SK-N-SH (cell line): ENCODE measurements at regions not wholly inside any gene's neighbourhood (a gene's known extent, or its start where the extent isn't known, plus 50 kb on each side); places are given as distances from the start of the nearest gene placed in this dataset.

Experiments used
- CTCF ChIA-PET: fragments of 300-600, 350-600 bp; formaldehyde crosslinking; extraction: SDS; loops from one replicate; lab custom pipeline; 2021; lab: Yijun Ruan, JAX
- POLR2A ChIA-PET: fragments of 350-600 bp; sonication (Branson Sonifier 250); formaldehyde crosslinking; extraction: SDS; loops from one replicate; lab custom pipeline; 2020; ENCODE audit warnings: antibody characterized with exemption, inconsistent platforms; lab: Yijun Ruan, JAX
- DNase-seq: peaks from one replicate; pipeline ENCODE4 v3.0.0; 2012
- H2AFZ ChIP-seq: fragments of 200-600 bp; sonication (generic); 2 replicates; pipeline ENCODE4 v1.8.1; 2016; ENCODE audit warnings: antibody characterized with exemption, mild to moderate bottlenecking, low read depth
- H3F3A ChIP-seq: fragments of 200-600 bp; sonication (generic); replicated peaks from 2 replicates; pipeline ENCODE3; 2016; ENCODE audit warnings: antibody characterized with exemption, mild to moderate bottlenecking; ENCODE audit not compliant: insufficient read depth
- H3K27ac ChIP-seq, 2 experiments: fragments of 200-500 bp in 1 of 2; fragments of 200-600 bp in 1 of 2; sonication (Bioruptor generic) in 1 of 2; sonication (generic), shearing (Covaris generic) in 1 of 2; 2 replicates each; pipeline versions ENCODE4 v1.5.1 to v1.6.1; 2014 to 2016; ENCODE audit warnings: low read depth in 2 of 2, inconsistent platforms in 1 of 2, low read length in 1 of 2, mild to moderate bottlenecking in 1 of 2, mixed read lengths in 1 of 2
- H3K27me3 ChIP-seq: fragments of 200-600 bp; sonication (generic), shearing (Covaris generic); 2 replicates; pipeline ENCODE4 v1.6.1; 2016; ENCODE audit warnings: mixed run types; ENCODE audit not compliant: insufficient read depth
- H3K36me3 ChIP-seq, 2 experiments: fragments of 200-500 bp in 1 of 2; fragments of 200-600 bp in 1 of 2; sonication (Bioruptor generic) in 1 of 2; sonication (generic) in 1 of 2; replicated peaks in 1 of 2; 2 replicates each; pipeline versions ENCODE3 to v1.5.1; 2014 to 2016; ENCODE audit warnings: low read length in 1 of 2, mild to moderate bottlenecking in 1 of 2; ENCODE audit not compliant: insufficient read depth in 2 of 2, control insufficient read depth in 1 of 2
- H3K4me1 ChIP-seq, 2 experiments: fragments of 200-500 bp in 1 of 2; fragments of 200-600 bp in 1 of 2; sonication (Bioruptor generic) in 1 of 2; sonication (generic), shearing (Covaris generic) in 1 of 2; 2 replicates each; pipeline versions ENCODE4 v1.5.1 to v1.6.1; 2014 to 2016; ENCODE audit warnings: low read depth in 1 of 2, low read length in 1 of 2, mixed run types in 1 of 2; ENCODE audit not compliant: insufficient read depth in 2 of 2, control insufficient read depth in 1 of 2
- H3K4me2 ChIP-seq: fragments of 200-600 bp; sonication (generic), shearing (Covaris generic); 2 replicates; pipeline ENCODE4 v1.6.1; 2017; ENCODE audit warnings: mixed run types
- H3K4me3 ChIP-seq, 2 experiments: fragments of 200-500 bp in 1 of 2; fragments of 200-600 bp in 1 of 2; sonication (Bioruptor generic) in 1 of 2; sonication (generic), shearing (Covaris generic) in 1 of 2; 2 replicates each; pipeline versions ENCODE4 v1.5.1 to v1.8.1; 2014 to 2016; ENCODE audit warnings: low read depth in 2 of 2, inconsistent platforms in 1 of 2, low read length in 1 of 2, mild to moderate bottlenecking in 1 of 2, mixed read lengths in 1 of 2, moderate library complexity in 1 of 2
- H3K79me2 ChIP-seq: fragments of 200-600 bp; sonication (generic); 2 replicates; pipeline ENCODE4 v1.8.1; 2017; ENCODE audit warnings: mild to moderate bottlenecking; ENCODE audit not compliant: insufficient read depth
- H3K9ac ChIP-seq: fragments of 200-600 bp; sonication (generic); 2 replicates; pipeline ENCODE4 v1.6.1; 2017; ENCODE audit warnings: mixed run types
- H3K9me2 ChIP-seq: fragments of 200-600 bp; sonication (generic); 2 replicates; pipeline ENCODE4 v1.6.1; 2017; ENCODE audit warnings: mixed run types
- H3K9me3 ChIP-seq: fragments of 200-600 bp; sonication (generic); 2 replicates; pipeline ENCODE4 v1.6.1; 2017; ENCODE audit warnings: mixed run types, mild to moderate bottlenecking, moderate library complexity
- H4K20me1 ChIP-seq: fragments of 200-600 bp; sonication (generic); 2 replicates; pipeline ENCODE4 v1.6.1; 2017; ENCODE audit warnings: mild to moderate bottlenecking, mixed run types; ENCODE audit not compliant: insufficient read depth
- CHD2 ChIP-seq: fragments of 150-350 bp; IDR thresholded peaks from 2 replicates; pipeline ENCODE4 v1.6.1; 2018; ENCODE audit warnings: low read length; ENCODE audit not compliant: partially characterized antibody
- CTCF ChIP-seq: fragments of 200-600 bp; sonication (generic); IDR thresholded peaks from 2 replicates; pipeline ENCODE4 v1.6.1; 2017; ENCODE audit warnings: antibody characterized with exemption, mild to moderate bottlenecking, moderate library complexity
- EP300 ChIP-seq, 2 experiments: IDR thresholded peaks; 2 replicates each; pipeline versions ENCODE4 v1.4.0 to v1.6.1; 2012; ENCODE audit warnings: borderline replicate concordance in 1 of 2, low read depth in 1 of 2, low read length in 1 of 2
- FOXJ3 ChIP-seq: sonication (generic); formaldehyde crosslinking; IDR thresholded peaks from 2 replicates; pipeline ENCODE4 v1.5.1; 2020; ENCODE audit warnings: mild to moderate bottlenecking, missing genetic modification reagents
- FOXM1 ChIP-seq: IDR thresholded peaks from 2 replicates; pipeline ENCODE4 v1.4.0; 2012; ENCODE audit warnings: low read depth, mild to moderate bottlenecking
- GABPA ChIP-seq: IDR thresholded peaks from 2 replicates; pipeline ENCODE4 v1.4.0; 2012; ENCODE audit warnings: low read depth, mild to moderate bottlenecking
- GATA2 ChIP-seq: sonication (generic); formaldehyde crosslinking; IDR thresholded peaks from 2 replicates; pipeline ENCODE4 v1.5.0; 2020; ENCODE audit warnings: mild to moderate bottlenecking, missing genetic modification reagents
- JUND ChIP-seq: IDR thresholded peaks from 2 replicates; pipeline ENCODE4 v1.4.0; 2012
- MAX ChIP-seq: IDR thresholded peaks from 2 replicates; pipeline ENCODE4 v1.4.0; 2012; ENCODE audit warnings: low read depth
- MXI1 ChIP-seq: IDR thresholded peaks from 2 replicates; pipeline ENCODE4 v1.6.1; 2012; ENCODE audit warnings: mild to moderate bottlenecking, low read depth, low read length, improper control_type of control experiment
- NRF1 ChIP-seq: IDR thresholded peaks from 2 replicates; pipeline ENCODE4 v1.6.1; 2012; ENCODE audit warnings: low read depth, mild to moderate bottlenecking, low read length
- POLR2AphosphoS5 ChIP-seq: IDR thresholded peaks from 2 replicates; pipeline ENCODE4 v1.6.1; 2012; ENCODE audit warnings: low read depth, low read length
- RXRA ChIP-seq: IDR thresholded peaks from 2 replicates; pipeline ENCODE4 v1.4.0; 2012; ENCODE audit warnings: low read depth, mild to moderate bottlenecking, borderline replicate concordance
- SIN3A ChIP-seq: IDR thresholded peaks from 2 replicates; pipeline ENCODE4 v1.6.1; 2012; ENCODE audit warnings: low read depth, mild to moderate bottlenecking, low read length, moderate library complexity, borderline replicate concordance
- TCF12 ChIP-seq: IDR thresholded peaks from 2 replicates; pipeline ENCODE4 v1.4.0; 2012
- TEAD4 ChIP-seq: IDR thresholded peaks from 2 replicates; pipeline ENCODE4 v1.4.0; 2012; ENCODE audit warnings: mild to moderate bottlenecking, borderline replicate concordance; ENCODE audit not compliant: insufficient read depth
- YY1 ChIP-seq: IDR thresholded peaks from 2 replicates; pipeline ENCODE4 v1.4.0; 2012; ENCODE audit warnings: low read depth, mild to moderate bottlenecking
- ZBTB33 ChIP-seq: IDR thresholded peaks from 2 replicates; pipeline ENCODE4 v1.4.0; 2012; ENCODE audit warnings: low read depth, borderline replicate concordance
- WGBS: methylation state at CpG from one replicate; pipeline ENCODE4 v1.1.6; 2017; ENCODE audit warnings: low lambda C conversion rate; 5-methylcytosine and 5-hydroxymethylcytosine counted together

- Histone ChIP-seq H3K4me2 (no peak overlapping the region), H3K9me2 (no peaks in the 10 kb centered on the region), H3K36me3 (no peaks in the 10 kb centered on the region), H3K9ac (no peak overlapping the region), H4K20me1 (no peaks in the 10 kb centered on the region), H3K27ac (no peak overlapping the region), H3K4me1 (peaks cover 0 to 2% of the 10 kb centered on the region in 2 experiments; a peak in 2 of 4 replicates), H3K27me3 (no peaks in the 10 kb centered on the region), H3K79me2 (no peaks in the 10 kb centered on the region), H3K9me3 (no peaks in the 10 kb centered on the region), H3F3A (no peaks in the 10 kb centered on the region), H2AFZ (no peak overlapping the region), H3K4me3 (no peak overlapping the region)
- TF ChIP-seq JUND (no peak), NRF1 (no peak)
- POLR2A ChIA-PET: no interaction called here
- WGBS: 15% methylated on average over 1 of the region's 1 CpG
- CTCF ChIA-PET: no interaction called here
- DNase-seq: no peak
These were observed 909.2 kb upstream of the PCDH20 start for GRCh38 chr13:62324842-62325241.

- H3K9ac ChIP-seq: no peak overlapping the region
- ChIA-PET POLR2A (no interaction called here), CTCF (interaction anchor here (0.6 to 1.3 kb wide), 3 partner anchors 43 to 834 kb away, joined by 3 to 5 read pairs (median 3); no protein-coding TSS in a partner anchor)
- TF ChIP-seq EP300 (IDR thresholded peaks at IDR 0.05; ENCODE audit: borderline replicate concordance in 1 of 2, low read depth in 1 of 2, low read length in 1 of 2): peak in 1 of 2 experiments; percentile 33; a peak in 1 of 4 replicates
- TF ChIP-seq NRF1: no peak
- peaks cover 0 to 2% of the 10 kb centered on the region in 2 experiments; a peak in 2 of 4 replicates for H3K4me1 ChIP-seq
- H3K4me3 ChIP-seq: no peak overlapping the region
- H3K9me2 ChIP-seq: no peaks in the 10 kb centered on the region
- H3K36me3 ChIP-seq: no peaks in the 10 kb centered on the region
- no peaks in the 10 kb centered on the region for H4K20me1 ChIP-seq
- no peaks in the 10 kb centered on the region for H3K27me3 ChIP-seq
- no peaks in the 10 kb centered on the region for H3K9me3 ChIP-seq
- no peak overlapping the region for H3K27ac ChIP-seq
- WGBS: 64% methylated on average over 2 of the region's 2 CpGs
- no peaks in the 10 kb centered on the region for H3F3A ChIP-seq
- no peak overlapping the region for H3K4me2 ChIP-seq
- H3K79me2 ChIP-seq: no peaks in the 10 kb centered on the region
- DNase-seq: no peak
- no peak overlapping the region for H2AFZ ChIP-seq
These were observed 906.2 kb upstream of the PCDH20 start for GRCh38 chr13:62321895-62322294.

GRCh38 chr13:62321139-62321538, 905.5 kb upstream of the PCDH20 start:
- Histone ChIP-seq H3K4me2 (no peak overlapping the region), H3K9me2 (no peaks in the 10 kb centered on the region), H3K9ac (no peak overlapping the region), H3F3A (no peaks in the 10 kb centered on the region), H2AFZ (no peak overlapping the region), H3K27ac (no peak overlapping the region), H3K27me3 (no peaks in the 10 kb centered on the region), H3K9me3 (no peaks in the 10 kb centered on the region), H4K20me1 (no peaks in the 10 kb centered on the region), H3K4me1 (peaks cover 0 to 2% of the 10 kb centered on the region in 2 experiments; a peak in 2 of 4 replicates), H3K36me3 (no peaks in the 10 kb centered on the region), H3K79me2 (no peaks in the 10 kb centered on the region), H3K4me3 (no peak overlapping the region)
- POLR2A ChIA-PET: no interaction called here
- CTCF ChIA-PET: interaction anchor here (1.1 to 1.4 kb wide), 4 partner anchors 17 to 201 kb away, joined by 3 to 6 read pairs (median 5); no protein-coding TSS in a partner anchor
- 0% methylated on average over 1 of the region's 1 CpG for WGBS
- no peak for DNase-seq
- TF ChIP-seq GATA2 (CRISPR knock-in tag): no peak; the same call in 1 of the 2 replicates
- TF ChIP-seq YY1: no peak
- no peak for TF ChIP-seq FOXM1
- TF ChIP-seq CHD2: no peak
- TF ChIP-seq MXI1: no peak
- TF ChIP-seq SIN3A: no peak
- no peak for TF ChIP-seq RXRA
- no peak for TF ChIP-seq CTCF
- TF ChIP-seq POLR2AphosphoS5: no peak
- TF ChIP-seq TCF12: no peak
- no peak for TF ChIP-seq FOXJ3 (CRISPR knock-in tag)
- no peak for TF ChIP-seq GABPA
- TF ChIP-seq MAX: no peak
- TF ChIP-seq TEAD4: no peak
- TF ChIP-seq ZBTB33: no peak
